GM18519 (cell line): ENCODE measurements at regions not wholly inside any gene's neighbourhood (a gene's known extent, or its start where the extent isn't known, plus 50 kb on each side); places are given as distances from the start of the nearest gene placed in this dataset.

Experiments used
- ATAC-seq: cut with Tn5 transposase; IDR thresholded peaks from one replicate; pipeline ENCODE4 v1.9.1; 2021; ENCODE audit warnings: mild to moderate bottlenecking, moderate library complexity; ENCODE audit not compliant: unreplicated experiment, low FRiP score

GRCh38 chr14:71680736-71681387, 251.4 kb upstream of the RGS6 start:
- ATAC-seq = no peak

GRCh38 chr14:71682337-71682736, 249.9 kb upstream of the RGS6 start:
- no peak for ATAC-seq

- no peak for ATAC-seq
Measured at GRCh38 chr14:71684323-71684722, 247.9 kb upstream of the RGS6 start.

- no peak for ATAC-seq
Measured at GRCh38 chr14:71686677-71687076, 245.6 kb upstream of the RGS6 start.

GRCh38 chr14:71687166-71687831, 244.9 kb upstream of the RGS6 start:
- ATAC-seq = no peak

GRCh38 chr14:71688576-71688975, 243.7 kb upstream of the RGS6 start:
- no peak for ATAC-seq

GRCh38 chr14:71690478-71690877, 241.8 kb upstream of the RGS6 start:
- no peak for ATAC-seq

- no peak for ATAC-seq
Measured at GRCh38 chr14:71692496-71692895, 239.7 kb upstream of the RGS6 start.

- no peak for ATAC-seq
Measured at GRCh38 chr14:71693381-71693780, 238.8 kb upstream of the RGS6 start.

GRCh38 chr14:71694591-71695530, 237.4 kb upstream of the RGS6 start:
- ATAC-seq = no peak

GRCh38 chr14:71695611-71696350, 236.4 kb upstream of the RGS6 start:
- ATAC-seq = no peak

- ATAC-seq = no peak
Measured at GRCh38 chr14:71698027-71698426, 234.2 kb upstream of the RGS6 start.

GRCh38 chr14:71698673-71699072, 233.6 kb upstream of the RGS6 start:
- no peak for ATAC-seq

- no peak for ATAC-seq
Measured at GRCh38 chr14:71701990-71702389, 230.2 kb upstream of the RGS6 start.

- ATAC-seq = no peak
Measured at GRCh38 chr14:71702786-71703185, 229.4 kb upstream of the RGS6 start.

GRCh38 chr14:71703477-71703876, 228.8 kb upstream of the RGS6 start:
- no peak for ATAC-seq

- ATAC-seq = no peak
Measured at GRCh38 chr14:71704210-71704609, 228.0 kb upstream of the RGS6 start.

- no peak for ATAC-seq
Measured at GRCh38 chr14:71705460-71705859, 226.8 kb upstream of the RGS6 start.

- ATAC-seq = no peak
Measured at GRCh38 chr14:71709076-71709475, 223.2 kb upstream of the RGS6 start.

GRCh38 chr14:71709987-71710386, 222.2 kb upstream of the RGS6 start:
- ATAC-seq = no peak

GRCh38 chr14:71711125-71711524, 221.1 kb upstream of the RGS6 start:
- no peak for ATAC-seq
